ENCODE measurements at regions not wholly inside any gene's neighbourhood (a gene's known extent, or its start where the extent isn't known, plus 50 kb on each side); places are given as distances from the start of the nearest gene placed in this dataset.

DNA sequence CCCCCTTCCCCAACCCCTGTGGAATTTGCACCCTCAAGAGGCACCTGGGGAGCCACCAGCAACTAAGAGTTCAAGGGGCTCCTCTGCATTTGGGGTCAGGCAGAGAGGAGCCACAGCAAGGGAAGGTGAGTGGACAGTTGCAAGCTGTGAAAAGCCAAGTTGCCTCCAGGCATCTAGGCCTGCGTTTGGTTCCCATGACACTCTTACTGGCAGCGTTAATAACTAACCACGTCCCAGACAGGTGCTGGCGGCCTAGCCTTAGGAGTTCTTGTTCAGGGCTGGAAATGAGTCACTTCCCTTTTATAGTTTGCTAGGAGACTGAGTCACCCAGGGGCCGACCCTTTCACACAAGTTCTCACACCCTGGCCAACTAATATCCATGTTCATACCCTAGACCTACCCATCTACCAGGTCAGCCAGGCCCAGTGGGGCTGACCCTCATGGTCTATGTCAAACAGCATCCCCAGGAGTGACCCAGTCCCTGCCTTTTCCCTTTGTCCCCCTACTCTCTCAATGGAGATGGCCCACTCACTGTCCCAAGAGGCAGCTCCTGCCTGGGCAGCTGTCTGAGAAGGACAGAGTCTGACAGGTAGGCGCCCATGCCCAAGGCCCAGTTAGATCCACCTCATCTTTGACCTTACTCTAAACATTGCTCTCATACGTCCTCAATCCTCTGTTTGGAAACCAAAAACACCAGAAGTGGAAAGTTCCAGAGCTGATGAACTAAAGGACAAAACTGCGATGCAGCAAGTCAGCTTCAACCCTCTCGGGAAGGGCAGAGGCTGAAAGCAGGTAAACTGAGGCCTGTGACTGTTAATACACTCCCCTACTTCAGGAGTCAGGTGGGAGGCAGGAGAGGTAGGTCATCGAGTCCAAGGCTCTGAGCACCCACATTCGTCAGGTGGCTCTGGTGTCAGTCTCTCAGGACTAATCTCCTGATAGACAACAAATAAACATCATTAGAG, 300.6 kb downstream of the SOX9 start:
- peak in 3 of 4 donors; percentile 39 to 44 (median 39) for DNase-seq (ENCODE audit: low read depth in 4 of 4, low spot score in 3 of 4)

DNA sequence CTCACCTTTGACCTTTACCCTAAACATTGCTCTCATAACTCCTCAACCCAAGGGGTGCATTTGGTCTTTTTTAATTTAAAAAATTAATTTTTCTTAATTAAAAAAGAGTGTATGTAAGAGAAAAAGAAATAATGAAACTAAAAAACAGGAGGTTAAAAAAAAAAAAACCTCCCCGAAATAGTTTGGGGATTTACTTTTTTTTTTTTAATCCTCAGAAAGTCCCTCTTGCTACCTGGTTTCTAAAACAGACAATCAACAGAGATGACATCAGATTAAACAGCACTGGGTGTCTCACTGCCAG, 301.3 kb downstream of the SOX9 start:
- no peak for DNase-seq (ENCODE audit: low read depth in 4 of 4, low spot score in 3 of 4)

DNA sequence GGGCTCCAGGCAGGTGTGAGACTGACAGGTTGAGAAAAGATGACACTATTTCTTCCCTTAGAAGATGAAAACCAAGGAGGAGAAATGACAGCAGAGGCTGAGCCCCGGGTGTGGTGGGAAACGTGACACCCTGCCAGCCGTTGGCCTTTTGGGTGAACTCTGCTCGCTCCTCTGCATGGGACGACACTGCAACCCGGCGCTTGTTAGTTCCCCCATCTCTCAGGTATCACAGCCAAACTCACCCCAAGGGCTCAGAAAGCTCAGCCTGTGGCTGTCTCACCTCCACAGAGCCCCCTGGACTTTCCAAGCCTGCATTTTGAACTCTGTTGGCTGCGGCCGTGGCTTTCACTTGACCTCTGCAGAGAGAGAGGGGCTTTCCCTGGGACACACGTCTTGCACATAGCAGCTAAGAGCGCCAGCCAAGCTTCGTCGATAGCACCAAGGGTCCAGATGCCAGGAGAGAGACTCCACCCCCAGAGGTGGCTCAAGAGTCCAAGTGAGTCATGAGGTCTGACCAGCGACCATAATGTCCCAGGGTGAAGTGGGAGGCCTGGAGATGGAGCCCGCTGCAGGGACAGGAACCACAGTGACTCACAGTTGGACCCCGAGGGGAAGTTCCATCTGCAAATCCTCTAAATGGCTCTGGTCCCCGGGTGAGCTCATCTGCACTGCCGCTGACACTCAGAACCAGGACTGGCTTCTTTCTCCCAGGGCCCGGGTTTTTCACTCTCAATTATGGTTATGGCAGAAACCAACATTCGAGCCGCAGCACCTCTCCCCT, 301.9 kb downstream of the SOX9 start:
- no peak for DNase-seq (ENCODE audit: low read depth in 4 of 4, low spot score in 3 of 4)

DNA sequence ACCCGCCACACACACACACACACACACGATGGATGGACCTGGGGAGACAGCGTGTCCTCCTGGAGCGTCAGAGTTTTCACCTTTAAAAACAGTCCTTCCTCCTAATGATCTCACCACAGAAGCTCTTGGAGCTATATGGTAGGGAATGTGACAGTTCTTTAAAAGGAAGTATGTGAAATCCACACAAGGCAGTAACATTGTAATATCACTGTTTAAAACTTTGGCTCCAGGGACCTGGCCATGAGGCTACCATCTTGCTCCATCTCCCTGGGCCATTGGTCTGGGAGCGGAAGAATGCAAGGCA, 302.4 kb downstream of the SOX9 start:
- DNase-seq (ENCODE audit: low read depth in 4 of 4, low spot score in 3 of 4): no peak

DNA sequence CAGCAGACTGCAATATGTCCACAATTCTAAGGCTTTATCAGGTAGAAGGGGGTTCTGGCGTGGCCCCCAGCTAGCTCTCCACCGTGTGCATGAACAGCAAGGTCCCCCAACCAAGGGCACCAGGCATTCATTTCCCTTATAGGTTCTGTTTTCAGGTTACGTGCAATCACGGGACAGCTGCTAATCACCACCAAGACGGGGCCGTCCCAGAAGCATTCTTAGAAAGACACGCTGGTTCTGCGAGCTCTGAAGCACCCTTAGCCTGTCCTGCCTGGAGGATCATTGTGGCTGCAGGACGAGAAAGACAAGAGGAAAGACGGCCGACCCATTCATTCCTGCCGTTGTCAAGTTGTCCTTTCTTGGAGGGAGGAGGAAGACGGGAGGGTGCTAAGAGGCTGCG, 302.9 kb downstream of the SOX9 start:
- no peak for DNase-seq (ENCODE audit: low read depth in 4 of 4, low spot score in 3 of 4)

DNA sequence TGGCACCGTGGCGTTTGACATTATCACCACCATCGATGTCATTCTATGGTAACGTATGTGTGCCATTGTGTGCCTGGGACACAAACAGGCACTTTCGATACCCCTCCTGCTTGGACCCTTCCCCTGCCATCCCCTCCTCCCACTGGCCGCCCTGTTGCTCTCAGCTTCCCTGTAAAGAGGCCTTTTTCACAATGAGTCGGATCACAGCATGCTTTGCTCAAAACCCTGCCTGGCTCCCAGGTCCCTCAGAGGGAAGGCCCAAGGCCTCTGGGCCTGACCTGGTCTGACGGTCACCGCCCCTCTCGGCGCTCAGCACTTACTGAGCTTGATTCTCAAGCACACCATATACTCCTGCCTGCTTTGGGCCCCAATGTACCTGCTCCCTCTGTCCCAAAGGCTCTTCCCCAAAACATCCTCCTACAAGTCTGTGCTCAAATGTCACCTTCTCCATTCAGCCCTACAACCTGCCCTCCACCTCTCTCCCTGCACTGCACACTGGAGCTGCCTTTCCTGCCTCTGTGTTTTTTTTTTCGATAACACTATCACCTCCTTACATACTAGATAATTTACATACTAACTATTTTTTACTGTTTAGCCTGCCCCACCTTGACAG, 303.8 kb downstream of the SOX9 start:
- DNase-seq (ENCODE audit: low read depth in 4 of 4, low spot score in 3 of 4): no peak

GRCh38 chr17:72425133-72425793, 304.4 kb downstream of the SOX9 start:
- DNase-seq (ENCODE audit: low read depth in 4 of 4, low spot score in 3 of 4): no peak

- no peak for DNase-seq (ENCODE audit: low read depth in 4 of 4, low spot score in 3 of 4)
Observed at GRCh38 chr17:72425794-72426168, 305.0 kb downstream of the SOX9 start.

GRCh38 chr17:72426321-72426720, 305.5 kb downstream of the SOX9 start:
- DNase-seq (ENCODE audit: low read depth in 4 of 4, low spot score in 3 of 4): no peak

GRCh38 chr17:72426948-72427760, 306.3 kb downstream of the SOX9 start:
- DNase-seq (ENCODE audit: low read depth in 4 of 4, low spot score in 3 of 4): no peak

DNA sequence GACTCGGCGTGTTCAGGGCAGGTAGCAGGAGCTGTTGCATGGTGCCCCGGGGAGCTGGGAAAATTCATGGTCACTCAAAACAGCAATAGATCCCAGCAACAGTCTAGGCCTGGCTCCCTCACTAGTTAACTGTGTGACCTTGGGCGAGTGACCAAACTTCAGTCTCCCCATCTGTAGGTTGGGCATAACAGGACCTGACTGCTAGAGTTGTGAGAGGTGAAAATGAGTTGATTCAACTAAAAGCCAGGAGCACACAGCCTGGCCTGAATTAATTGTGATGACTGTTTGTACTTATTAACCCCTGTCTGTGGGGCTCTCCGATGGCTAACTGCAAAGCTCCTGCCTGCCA, 306.9 kb downstream of the SOX9 start:
- no peak for DNase-seq (ENCODE audit: low read depth in 4 of 4, low spot score in 3 of 4)

DNA sequence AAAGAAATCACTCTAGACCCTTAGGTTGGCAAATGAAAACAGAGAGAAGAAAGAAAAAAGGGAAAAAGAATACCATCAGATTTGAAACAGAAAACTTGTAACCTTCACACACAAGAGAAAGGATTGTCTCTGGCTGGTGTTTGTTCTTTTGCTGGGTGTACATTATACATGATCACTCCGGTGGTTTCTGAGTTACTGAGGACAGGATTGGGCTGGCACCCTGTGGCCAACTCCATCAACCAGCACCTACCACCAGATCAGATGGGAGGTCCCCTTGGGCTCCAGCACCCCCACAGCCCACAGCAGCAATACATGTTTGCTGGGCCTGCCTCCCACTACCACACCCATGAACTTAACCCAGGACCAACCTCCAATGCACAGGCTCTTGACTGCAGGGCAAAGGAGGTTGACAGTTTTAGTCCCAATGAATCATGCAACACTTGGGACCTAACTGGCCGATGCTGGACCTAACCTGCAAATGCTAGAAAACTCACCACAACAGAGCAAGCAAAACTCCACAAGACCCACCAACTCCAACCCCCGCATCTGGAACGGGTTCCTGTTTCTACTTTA, 308.3 kb downstream of the SOX9 start:
- no peak for DNase-seq (ENCODE audit: low read depth in 4 of 4, low spot score in 3 of 4)

- no peak for DNase-seq (ENCODE audit: low read depth in 4 of 4, low spot score in 3 of 4)
Observed at GRCh38 chr17:72430611-72431432, 310.0 kb downstream of the SOX9 start.

DNA sequence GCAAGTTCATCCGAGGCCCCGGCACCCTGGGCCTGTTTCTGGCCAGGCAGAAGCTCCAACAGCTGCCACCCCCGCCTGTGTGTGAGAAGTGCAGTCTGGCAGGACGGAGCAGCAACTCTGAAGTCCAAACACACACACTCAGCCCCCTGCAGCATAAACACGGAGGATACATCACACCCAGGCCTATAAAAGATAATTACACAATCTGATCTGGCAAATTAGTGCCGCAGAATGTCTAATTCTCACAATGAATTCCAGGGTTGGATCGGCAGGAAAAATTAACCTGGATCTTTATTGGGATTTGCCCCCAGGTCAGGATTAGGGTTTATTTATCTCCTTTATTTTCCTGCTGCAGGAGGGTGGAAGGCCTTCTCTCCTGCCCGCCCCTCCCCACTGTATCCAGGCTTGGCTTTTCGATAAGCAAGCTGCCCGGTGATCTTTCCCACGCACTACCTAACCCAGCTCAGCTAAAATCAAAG, 311.4 kb downstream of the SOX9 start:
- DNase-seq (ENCODE audit: low read depth in 4 of 4, low spot score in 3 of 4): no peak

- DNase-seq (ENCODE audit: low read depth in 4 of 4, low spot score in 3 of 4): no peak
Observed at GRCh38 chr17:72432881-72433280, 312.1 kb downstream of the SOX9 start.

DNA sequence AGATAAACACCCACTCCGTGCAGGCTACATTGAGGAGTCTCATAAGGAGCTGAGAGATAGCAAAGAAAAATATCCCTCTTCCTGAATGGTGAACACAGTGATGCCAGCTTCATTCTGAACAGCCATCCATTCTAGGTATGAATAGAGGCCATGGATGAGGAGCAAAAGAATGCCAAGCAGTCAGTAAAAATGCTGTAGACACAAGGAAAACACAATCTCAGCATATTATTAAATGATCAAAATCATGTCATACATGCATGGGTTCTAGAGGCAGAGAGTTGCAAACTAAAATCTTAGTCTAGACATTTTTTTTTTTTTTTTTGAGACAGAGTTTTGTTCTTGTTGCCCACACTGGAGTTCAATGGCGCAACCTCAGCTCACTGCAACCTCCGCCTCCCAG, 313.0 kb downstream of the SOX9 start:
- DNase-seq (ENCODE audit: low read depth in 4 of 4, low spot score in 3 of 4): no peak

- no peak for DNase-seq (ENCODE audit: low read depth in 4 of 4, low spot score in 3 of 4)
Observed at GRCh38 chr17:72434581-72434980, 313.8 kb downstream of the SOX9 start.

DNA sequence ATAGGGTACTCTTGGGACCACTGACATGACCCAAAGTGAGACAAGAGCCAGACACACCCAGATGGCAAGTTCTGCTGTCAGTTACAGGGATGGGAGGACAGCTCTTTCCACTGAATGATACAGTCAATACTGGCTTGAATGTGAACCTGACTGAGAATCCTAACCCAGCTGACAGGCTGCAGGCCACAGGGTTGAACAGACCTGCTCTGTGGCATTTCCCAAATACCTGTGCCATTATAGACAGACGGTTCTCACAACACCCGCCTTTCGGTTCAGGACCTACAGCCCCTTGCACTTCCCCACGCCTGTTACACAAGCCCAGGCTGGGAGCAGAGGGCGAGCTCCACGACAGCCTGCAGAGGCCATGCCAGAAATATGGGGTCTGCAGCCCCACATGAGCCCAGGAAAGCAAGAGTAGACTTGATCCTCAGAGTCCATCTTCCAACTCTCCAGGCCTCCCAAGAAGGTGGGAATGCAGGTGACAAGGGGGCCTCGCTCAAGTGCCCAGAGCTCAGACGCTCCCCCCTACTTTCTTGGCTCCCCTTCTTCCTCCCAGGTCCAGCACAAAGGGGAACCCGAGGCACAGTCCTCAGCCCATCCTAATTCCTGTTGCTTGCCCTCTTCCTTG, 314.3 kb downstream of the SOX9 start:
- DNase-seq (ENCODE audit: low read depth in 4 of 4, low spot score in 3 of 4): no peak

DNA sequence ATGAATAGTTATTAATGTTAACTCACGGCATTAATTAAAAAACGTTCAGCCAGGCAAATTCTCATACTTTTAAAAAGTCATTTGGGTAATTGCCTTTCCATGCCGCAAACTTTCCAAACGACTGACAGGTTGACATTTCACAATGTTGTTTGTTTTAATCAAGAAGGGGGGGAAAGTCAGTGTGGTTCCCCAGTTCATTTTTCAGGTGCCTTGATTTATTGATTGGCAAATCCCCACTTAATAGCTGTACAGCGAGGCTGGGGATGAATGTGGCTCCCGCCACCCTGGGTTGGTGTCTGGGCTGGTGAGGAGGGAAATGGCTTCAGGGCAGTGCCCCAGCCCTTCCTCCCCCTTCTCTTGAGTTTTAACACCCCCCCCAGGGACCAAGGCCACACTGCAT, 318.0 kb downstream of the SOX9 start:
- DNase-seq (ENCODE audit: low read depth in 4 of 4, low spot score in 3 of 4): no peak
